HG03439 (cell line): ENCODE measurements at regions not wholly inside any gene's neighbourhood (a gene's known extent, or its start where the extent isn't known, plus 50 kb on each side); places are given as distances from the start of the nearest gene placed in this dataset.
A peak's percentile ranks its signal among the peaks of the same experiment; 100 is the strongest.

ENCODE experiments used
- ATAC-seq: cut with Tn5 transposase; IDR thresholded peaks from one replicate; pipeline ENCODE4 v1.9.1; 2021; ENCODE audit warnings: mild to moderate bottlenecking, moderate library complexity; ENCODE audit not compliant: unreplicated experiment

DNA sequence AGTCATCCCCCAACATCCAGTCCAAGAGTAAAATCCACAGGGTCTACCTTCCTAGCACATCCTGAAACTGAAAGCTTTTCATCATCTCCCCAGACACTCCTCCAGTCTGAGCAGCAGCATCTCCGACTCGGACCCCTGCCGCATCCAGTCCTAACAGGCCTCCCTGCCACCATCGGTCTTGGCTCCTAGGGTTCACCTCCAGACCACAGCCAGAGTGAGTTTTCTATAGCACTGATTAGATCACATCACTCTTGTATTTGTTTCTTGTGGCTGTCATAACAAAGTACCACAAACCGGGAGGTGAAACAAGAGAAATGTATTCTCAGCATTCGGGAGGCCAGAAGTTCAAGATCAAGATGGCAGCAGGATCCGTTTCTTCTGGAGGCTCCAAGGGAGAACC lies 187.8 kb downstream of the TOMM20 start:
- no peak for ATAC-seq

DNA sequence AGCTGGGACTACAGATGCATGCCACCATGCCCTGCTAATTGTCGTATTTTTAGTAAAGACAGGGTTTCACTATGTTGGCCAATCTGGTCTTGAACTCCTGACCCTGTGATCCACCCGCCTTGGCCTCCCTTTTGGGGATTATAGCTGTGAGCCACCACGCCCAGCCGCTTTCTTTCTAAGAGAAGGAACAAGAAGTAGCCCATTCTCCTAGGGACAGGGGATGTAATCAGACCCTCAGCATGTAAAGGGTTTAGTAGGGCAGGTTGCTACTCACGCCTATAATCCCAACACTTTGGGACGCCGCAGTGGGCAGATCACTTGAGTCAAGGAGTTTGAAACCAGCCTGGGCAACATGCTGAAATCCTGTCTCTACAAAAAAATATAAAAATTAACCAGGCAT lies 189.7 kb downstream of the TOMM20 start:
- ATAC-seq = no peak

- no peak for ATAC-seq
Observed at GRCh38 chr1:234938135-234938534, 190.5 kb downstream of the TOMM20 start.

- ATAC-seq = no peak
Observed at GRCh38 chr1:234936612-234937389, 191.8 kb downstream of the TOMM20 start.

DNA sequence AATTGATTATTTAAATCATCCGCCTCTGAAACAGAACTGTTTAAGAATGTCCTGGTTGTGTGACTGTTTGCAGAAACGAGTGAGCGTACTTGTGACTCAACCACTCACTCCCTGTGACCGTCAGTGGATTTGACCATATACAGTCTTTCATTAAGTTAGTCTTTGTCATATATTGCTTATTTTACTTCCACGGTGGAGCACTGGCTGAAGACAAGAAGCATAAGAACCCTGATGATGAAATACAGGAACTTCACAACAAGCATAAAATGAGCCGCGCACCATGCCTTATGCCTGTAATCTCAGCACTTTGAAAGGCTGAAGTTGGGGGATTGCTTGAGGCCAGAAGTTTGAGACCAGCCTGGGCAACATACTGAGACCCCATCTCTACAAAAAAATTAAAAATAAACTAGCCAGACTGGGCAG lies 194.0 kb downstream of the TOMM20 start:
- no peak for ATAC-seq

DNA sequence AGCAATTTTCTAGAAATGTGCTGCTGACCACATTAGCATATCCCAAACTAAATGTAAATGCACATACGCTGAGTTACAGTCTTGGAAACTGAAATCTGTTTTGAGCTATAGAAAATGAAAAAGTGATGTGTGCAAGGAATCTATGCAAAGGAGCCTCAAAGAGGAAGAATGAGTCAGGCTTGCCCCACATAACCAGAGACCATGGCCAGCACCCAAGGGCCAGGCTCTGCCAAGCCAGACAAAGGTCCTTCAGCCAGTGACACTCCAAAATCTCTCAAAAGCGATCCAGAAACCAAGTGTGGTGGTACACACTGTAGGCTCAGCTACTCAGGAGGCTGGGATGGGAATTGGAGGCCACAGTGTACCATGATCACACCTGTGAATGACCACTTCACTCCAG lies 195.2 kb downstream of the TOMM20 start:
- ATAC-seq = peak; percentile 87

DNA sequence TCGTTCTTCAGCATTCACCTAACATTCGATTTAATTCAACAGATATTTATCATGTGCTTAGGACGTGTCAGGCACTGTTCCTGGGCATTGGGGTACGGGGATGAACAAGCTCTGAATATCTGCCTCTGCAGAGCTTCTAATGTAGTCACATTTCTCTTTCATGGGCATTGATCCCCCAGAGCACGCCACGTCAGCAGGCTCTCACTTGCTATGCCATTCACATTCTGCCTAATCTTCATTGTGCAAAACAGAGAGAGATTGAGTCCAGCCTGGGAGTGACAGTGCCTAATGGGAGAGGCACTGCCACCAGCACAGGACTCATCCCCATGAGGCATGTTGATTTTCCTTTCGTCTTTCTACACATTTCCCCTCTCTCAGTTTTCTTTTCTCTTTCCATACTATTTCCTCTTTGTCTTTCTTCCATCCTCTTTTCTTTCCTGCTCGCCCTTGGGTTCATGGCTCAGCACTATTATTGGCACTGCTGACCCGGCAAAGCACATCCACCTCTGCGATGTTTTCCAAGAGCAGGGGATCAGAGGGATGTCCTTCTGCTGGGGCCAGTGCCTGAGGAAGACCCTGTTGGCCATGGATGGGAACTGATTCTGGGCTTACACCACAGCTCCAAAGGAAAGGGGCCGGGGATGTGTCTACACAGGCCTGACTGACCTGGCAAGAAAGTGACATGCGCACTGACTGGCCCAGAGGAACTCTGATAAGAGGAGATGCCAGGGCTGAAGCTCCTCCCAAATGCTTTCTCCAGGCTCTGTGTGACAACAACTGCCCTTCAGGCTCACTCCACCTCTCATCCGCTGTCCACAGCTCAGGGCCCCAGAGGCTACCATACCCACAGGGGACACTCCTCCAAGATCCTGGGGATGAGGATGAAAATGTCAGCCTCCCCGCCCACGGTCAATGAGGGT lies 195.9 kb downstream of the TOMM20 start:
- ATAC-seq = peak; percentile 25

DNA sequence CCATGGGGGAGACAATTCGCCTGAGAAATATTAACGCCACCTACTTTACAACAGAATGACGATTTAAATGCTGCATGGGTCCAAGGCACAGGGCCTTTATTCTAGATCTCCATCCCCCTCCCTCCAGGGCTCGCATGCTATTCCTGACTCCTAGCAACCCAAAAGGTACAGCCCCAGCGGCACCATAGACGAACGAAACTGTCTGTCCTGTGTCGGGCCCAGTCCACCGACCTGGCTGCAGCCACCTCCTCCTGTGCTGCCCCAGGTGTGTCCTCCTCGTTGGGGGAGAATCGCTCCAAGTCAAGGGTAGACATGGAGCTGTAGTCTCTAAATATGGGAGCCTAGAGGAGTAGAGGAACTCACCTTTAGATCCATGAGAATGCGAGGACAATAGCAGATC lies 196.5 kb downstream of the TOMM20 start:
- no peak for ATAC-seq

DNA sequence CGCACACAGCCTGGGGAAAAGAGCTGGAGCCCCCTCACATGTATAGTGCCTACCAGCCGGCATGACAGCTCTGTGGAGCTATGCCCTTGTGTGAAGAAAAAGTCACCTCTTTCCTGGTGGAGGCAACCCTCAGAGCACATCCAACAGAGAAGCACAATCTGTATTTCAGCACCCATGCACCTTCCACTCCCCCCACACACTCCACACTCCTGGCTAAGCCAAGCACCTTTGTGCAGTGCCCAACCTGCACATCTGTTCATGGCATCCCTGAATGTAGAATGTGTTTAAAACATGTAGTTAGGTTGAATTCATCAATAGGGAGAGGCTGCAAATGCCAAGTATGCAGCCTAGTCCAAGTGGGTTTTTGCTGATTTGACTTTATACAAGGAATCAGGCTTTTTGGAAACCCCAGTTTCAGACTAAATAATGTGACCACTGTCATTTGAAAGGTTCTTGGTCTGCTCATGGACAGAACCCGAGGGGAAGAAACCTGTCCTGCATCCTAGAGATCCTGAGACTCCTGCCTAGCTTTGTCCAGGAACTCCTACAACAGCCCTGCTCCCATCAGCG lies 197.1 kb downstream of the TOMM20 start:
- ATAC-seq = no peak

DNA sequence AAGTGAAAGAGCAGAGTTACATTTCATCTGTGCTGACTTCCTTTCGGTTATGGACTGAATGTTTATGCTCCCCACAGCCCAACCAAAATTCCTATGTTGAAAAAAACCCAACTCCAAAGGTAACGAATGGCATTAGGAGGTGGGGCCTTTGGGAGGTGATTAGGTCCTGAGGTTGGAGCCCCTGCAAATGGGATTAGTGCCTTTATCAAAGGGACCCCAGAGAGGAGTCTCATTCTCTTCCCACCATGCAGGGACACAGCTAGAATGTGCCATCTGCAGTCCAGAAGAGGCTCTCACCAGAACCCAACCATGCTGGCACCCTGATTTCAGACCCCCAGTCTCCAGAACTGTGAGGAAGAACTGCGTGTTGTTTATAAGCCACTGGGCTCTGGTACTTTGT lies 199.3 kb downstream of the TOMM20 start:
- no peak for ATAC-seq

- ATAC-seq = no peak
Observed at GRCh38 chr1:234928642-234929041, 200.0 kb downstream of the TOMM20 start.

DNA sequence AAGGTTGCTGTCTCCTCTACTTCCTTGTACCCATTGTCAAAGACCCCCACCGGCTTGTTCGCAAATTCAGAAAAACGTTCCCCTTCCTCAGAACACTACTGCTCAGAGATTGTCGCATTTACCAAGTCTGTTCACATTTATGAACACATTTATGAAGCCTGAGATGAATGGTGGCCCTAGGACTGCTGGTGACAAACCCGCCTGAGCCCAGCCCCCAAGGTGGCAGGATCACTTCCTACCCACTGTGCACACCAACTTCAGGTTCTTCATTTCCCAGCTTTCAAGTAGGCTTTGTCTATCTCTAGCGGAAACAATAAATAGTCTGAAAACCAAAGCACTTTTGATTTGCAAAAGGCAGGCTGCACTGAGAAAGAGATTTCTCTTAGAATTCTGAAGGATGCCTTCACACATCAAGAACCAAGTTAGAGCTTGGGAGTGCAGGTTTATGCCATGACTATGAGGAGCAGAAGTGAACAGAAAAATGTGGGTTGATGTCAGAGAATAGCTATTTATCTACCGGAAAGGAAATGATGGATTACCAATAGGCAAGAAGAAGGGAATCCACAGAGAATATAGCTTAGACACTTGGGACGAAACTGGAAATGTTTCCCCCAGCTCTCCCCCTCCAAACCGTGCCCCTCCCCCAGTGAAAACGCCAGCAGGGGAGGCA lies 200.5 kb downstream of the TOMM20 start:
- ATAC-seq = no peak

GRCh38 chr1:234927312-234927970 lies 201.2 kb downstream of the TOMM20 start:
- ATAC-seq = no peak

- ATAC-seq = peak; percentile 87
Observed at GRCh38 chr1:234926559-234927311, 201.9 kb downstream of the TOMM20 start.

- ATAC-seq = no peak
Observed at GRCh38 chr1:234926264-234926558, 202.4 kb downstream of the TOMM20 start.

DNA sequence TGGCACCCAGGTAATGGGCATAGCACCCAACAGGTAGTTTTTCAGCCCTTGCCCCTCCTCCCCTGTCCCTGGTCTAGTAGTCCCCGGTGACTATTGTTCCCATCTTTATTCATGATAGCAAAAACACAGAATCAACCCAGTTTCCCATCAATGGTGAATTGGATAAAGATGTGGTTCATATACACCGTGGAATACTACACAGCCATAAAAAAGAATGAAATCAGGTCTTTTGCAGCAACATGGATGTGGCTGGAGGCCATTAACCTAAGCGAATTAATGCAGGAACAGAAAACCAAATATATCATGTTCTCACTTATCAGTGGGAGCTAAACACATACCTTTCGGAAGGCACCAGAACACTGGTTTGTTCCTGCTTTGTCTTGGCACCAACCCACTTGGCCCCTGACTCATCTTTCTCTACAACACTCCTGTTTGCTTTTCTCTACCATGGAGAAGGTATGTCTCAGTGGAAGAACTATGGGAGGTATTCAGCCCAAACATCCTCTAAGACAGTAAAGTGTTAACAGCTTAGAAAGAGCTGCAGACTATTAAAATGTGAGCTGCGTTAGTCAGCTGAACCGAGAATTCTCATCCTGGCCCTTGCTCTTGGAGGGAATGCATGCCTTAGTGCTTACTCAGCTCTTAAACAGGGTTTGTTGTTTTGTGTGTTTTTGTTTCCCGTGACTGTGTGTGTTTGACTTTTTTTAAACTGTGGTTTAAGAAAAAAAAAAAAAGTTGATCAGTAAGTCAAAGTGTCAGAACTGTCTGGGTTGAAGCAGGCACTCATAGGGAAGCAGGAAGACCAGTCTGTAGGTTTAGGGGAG lies 203.0 kb downstream of the TOMM20 start:
- ATAC-seq = no peak

DNA sequence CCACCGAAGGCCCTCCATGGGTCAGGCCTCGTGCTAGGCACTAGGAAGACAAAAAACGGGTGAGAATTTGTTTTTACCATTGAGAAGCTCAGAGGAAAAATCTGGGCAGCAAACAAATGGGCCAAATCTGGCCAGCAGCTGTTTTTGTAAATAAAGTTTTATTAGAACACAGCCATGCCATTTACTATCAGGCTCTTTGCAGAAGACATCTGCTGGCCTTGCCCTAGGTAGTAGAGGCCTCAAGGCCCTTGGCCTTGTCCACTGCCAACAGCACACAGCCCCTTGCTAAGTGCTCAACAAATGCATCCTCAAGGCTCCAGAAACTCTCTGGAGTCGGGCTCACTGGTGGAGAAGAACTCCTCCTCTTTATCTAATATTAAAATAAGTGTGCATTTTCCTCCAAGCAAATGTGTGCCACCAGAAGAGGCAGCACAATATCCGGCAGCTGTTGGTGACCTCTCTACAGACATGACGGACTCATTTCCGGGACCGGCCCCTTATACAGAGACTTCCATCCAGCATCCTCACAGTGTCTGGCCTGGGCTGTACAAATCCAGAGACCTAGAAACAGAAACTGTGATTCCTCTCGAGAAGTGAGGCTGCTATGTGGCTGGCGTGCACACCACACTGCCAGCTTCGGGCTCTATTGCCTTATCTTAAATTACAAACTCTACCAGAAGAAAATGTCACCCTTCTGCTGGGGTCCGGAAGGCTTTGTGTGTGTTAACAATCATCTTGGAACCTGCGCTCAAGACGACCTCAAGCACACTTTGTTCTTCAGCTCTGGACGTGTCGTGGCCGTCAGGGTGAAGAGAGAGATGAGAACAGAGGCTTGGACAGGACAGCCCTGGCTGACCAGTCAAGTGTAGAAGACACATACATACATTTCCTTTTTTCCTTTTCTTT lies 203.9 kb downstream of the TOMM20 start:
- ATAC-seq = no peak

DNA sequence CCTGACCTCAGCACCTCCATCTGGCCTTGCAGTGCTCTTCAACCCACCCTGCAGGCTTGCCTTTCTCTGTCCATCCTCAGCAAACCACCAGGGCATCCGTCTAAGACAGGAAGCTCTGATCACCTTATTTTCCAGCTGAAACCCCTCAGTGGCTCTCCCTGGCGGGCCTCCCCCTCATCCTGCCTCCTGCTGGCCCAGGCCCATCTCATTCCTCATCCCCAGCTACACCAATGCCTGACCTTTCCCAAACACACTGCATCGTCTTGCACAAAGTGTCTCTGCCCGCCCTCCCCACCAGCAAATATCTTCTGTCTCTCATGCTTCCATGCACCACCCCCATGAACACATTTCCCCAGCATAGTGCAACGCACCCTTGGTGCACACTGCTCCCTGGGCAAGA lies 205.0 kb downstream of the TOMM20 start:
- no peak for ATAC-seq
